Hepatocyte (in vitro differentiated cells): ENCODE measurements at regions not wholly inside any gene's neighbourhood (a gene's known extent, or its start where the extent isn't known, plus 50 kb on each side); places are given as distances from the start of the nearest gene placed in this dataset.

Source experiments
- EZH2 ChIP-seq: fragments of 200-600 bp; sonication (generic); IDR thresholded peaks from 2 replicates; pipeline ENCODE4 v1.6.1; 2016; ENCODE audit warnings: antibody characterized with exemption, mild to moderate bottlenecking, borderline replicate concordance
- EZH2phosphoT487 ChIP-seq: fragments of 200-600 bp; sonication (generic); IDR thresholded peaks from one replicate; pipeline ENCODE4 v1.6.1; 2018; ENCODE audit warnings: antibody characterized with exemption, mild to moderate bottlenecking, low read depth, moderate library complexity; ENCODE audit not compliant: unreplicated experiment, severe bottlenecking
- TF ChIP-seq, protein P1 (sequence below): fragments of 200-600 bp; sonication (generic); IDR thresholded peaks from 2 replicates; pipeline ENCODE4 v1.5.1; 2016; ENCODE audit warnings: antibody characterized with exemption, mild to moderate bottlenecking; ENCODE audit not compliant: poor library complexity

DNA sequence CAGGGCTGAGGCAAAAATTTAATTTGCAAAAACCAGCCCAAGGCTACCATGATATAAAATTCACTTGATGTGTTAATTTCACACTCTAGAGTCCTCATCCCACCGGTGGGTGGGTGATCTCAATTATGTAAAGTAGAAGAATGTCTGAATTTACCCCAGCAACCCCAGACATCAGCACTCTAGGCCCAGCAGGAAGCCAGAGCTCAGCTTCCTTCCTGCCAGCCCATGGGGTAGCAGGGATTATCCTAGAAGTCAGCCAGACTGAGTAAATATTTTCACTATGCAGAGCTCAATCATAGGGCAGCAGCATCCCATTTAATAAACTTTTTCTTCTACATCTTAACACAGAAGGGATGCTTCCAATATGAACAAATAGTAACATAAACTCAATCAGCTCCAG, 71.0 kb downstream of the SIPA1L2 start:
- TF ChIP-seq, protein P1, sequence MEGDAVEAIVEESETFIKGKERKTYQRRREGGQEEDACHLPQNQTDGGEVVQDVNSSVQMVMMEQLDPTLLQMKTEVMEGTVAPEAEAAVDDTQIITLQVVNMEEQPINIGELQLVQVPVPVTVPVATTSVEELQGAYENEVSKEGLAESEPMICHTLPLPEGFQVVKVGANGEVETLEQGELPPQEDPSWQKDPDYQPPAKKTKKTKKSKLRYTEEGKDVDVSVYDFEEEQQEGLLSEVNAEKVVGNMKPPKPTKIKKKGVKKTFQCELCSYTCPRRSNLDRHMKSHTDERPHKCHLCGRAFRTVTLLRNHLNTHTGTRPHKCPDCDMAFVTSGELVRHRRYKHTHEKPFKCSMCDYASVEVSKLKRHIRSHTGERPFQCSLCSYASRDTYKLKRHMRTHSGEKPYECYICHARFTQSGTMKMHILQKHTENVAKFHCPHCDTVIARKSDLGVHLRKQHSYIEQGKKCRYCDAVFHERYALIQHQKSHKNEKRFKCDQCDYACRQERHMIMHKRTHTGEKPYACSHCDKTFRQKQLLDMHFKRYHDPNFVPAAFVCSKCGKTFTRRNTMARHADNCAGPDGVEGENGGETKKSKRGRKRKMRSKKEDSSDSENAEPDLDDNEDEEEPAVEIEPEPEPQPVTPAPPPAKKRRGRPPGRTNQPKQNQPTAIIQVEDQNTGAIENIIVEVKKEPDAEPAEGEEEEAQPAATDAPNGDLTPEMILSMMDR = no peak
- no peak for TF ChIP-seq EZH2
- no peak for TF ChIP-seq EZH2phosphoT487
